Endothelial cell of umbilical vein (primary cell): ENCODE measurements at regions not wholly inside any gene's neighbourhood (a gene's known extent, or its start where the extent isn't known, plus 50 kb on each side); places are given as distances from the start of the nearest gene placed in this dataset.

ENCODE experiments used
- BruUV-seq: library from RNA; stranded (reverse); fragments of 400-500 nt; replicated peaks from 2 replicates; lab custom pipeline; 2021; lab: Mats Ljungman, UMichigan
- CTCF ChIA-PET: fragments of 300-600, 350-600 bp; sonication (Branson Sonifier 250); formaldehyde crosslinking; loops from one replicate; lab custom pipeline; 2021; ENCODE audit warnings: antibody characterized with exemption, inconsistent platforms; lab: Charles Lee
- POLR2A ChIA-PET: fragments of 300-600, 350-600 bp; sonication (Branson Sonifier 250); formaldehyde crosslinking; loops from one replicate; lab custom pipeline; 2021; ENCODE audit warnings: antibody characterized with exemption, inconsistent platforms; lab: Charles Lee
- DNase-seq: peaks from one replicate; pipeline ENCODE4 v3.0.0-alpha.2; 2011; ENCODE audit warnings: low read depth, low spot score
- FAIRE-seq: peaks from 2 replicates; lab custom pipeline; 2011; peaks lifted over from hg19 to GRCh38; lab: Jason Lieb, UNC
- H2AFZ ChIP-seq: 2 replicates; pipeline ENCODE4 v1.6.0; 2012; ENCODE audit warnings: low read depth, low read length, control low read depth, inconsistent platforms
- H3K27ac ChIP-seq: 2 replicates; pipeline ENCODE4 v1.5.1; 2011; ENCODE audit warnings: low read depth, mild to moderate bottlenecking, control low read depth, low read length, moderate library complexity; ENCODE audit not compliant: insufficient read depth
- H3K27me3 ChIP-seq, 2 experiments: 2 replicates each; pipeline versions ENCODE4 v1.6.0 to v1.6.1; 2011; ENCODE audit warnings: low read length in 2 of 2, mixed read lengths in 1 of 2; ENCODE audit not compliant: control insufficient read depth in 2 of 2, insufficient read depth in 2 of 2
- H3K36me3 ChIP-seq, 2 experiments: 2 replicates in 1 of 2; 3 replicates in 1 of 2; pipeline ENCODE4 v1.5.1; 2011; ENCODE audit warnings: low read length in 2 of 2, mild to moderate bottlenecking in 1 of 2, moderate library complexity in 1 of 2; ENCODE audit not compliant: control insufficient read depth in 2 of 2, insufficient read depth in 2 of 2; ENCODE audit errors: extremely low read depth in 1 of 2
- H3K4me1 ChIP-seq: 3 replicates; pipeline ENCODE4 v1.5.1; 2011; ENCODE audit warnings: mild to moderate bottlenecking, low read length; ENCODE audit not compliant: control insufficient read depth, insufficient read depth; ENCODE audit errors: extremely low read depth
- H3K4me2 ChIP-seq: 2 replicates; pipeline ENCODE4 v1.6.1; 2011; ENCODE audit warnings: low read length, control low read depth, mixed read lengths; ENCODE audit not compliant: insufficient read depth
- H3K4me3 ChIP-seq, 3 experiments: fragments of 200-600 bp in 1 of 3; sonication (generic), shearing (Covaris generic) in 1 of 3; replicated peaks in 1 of 3; 2 replicates each; pipeline ENCODE4 v1.5.1; 2011 to 2016; ENCODE audit warnings: control low read depth in 3 of 3, low read length in 3 of 3, mild to moderate bottlenecking in 2 of 3, inconsistent platforms in 1 of 3, low read depth in 1 of 3, moderate library complexity in 1 of 3; ENCODE audit not compliant: insufficient read depth in 1 of 3
- H3K79me2 ChIP-seq: 2 replicates; pipeline ENCODE4 v1.6.0; 2012; ENCODE audit warnings: low read length, inconsistent platforms; ENCODE audit not compliant: control insufficient read depth, insufficient read depth
- H3K9ac ChIP-seq: replicated peaks from 2 replicates; pipeline ENCODE3; 2011; ENCODE audit warnings: low read length, control low read depth; ENCODE audit not compliant: insufficient read depth; ENCODE audit errors: extremely low read depth
- H3K9me1 ChIP-seq: replicated peaks from 3 replicates; pipeline ENCODE4 v1.6.0; 2011; ENCODE audit warnings: mild to moderate bottlenecking, low read length; ENCODE audit not compliant: control insufficient read depth, insufficient read depth; ENCODE audit errors: extremely low read depth
- H3K9me3 ChIP-seq: replicated peaks from 2 replicates; pipeline ENCODE4 v1.5.1; 2012; ENCODE audit warnings: low read length, inconsistent platforms; ENCODE audit not compliant: control insufficient read depth, insufficient read depth
- H4K20me1 ChIP-seq: replicated peaks from 2 replicates; pipeline ENCODE3; 2011; ENCODE audit warnings: mild to moderate bottlenecking, low read length; ENCODE audit not compliant: control insufficient read depth, insufficient read depth; ENCODE audit errors: extremely low read depth
- CTCF ChIP-seq, 2 donors: IDR thresholded peaks; 1 replicate in 1 of 2; 2 replicates in 1 of 2; pipeline ENCODE4 v1.5.1; 2011; ENCODE audit warnings: low read length in 2 of 2, mild to moderate bottlenecking in 2 of 2, moderate library complexity in 2 of 2, control low read depth in 1 of 2, inconsistent platforms in 1 of 2, low read depth in 1 of 2; ENCODE audit not compliant: insufficient read depth in 1 of 2; ENCODE audit errors: extremely low read depth in 1 of 2
- EZH2 ChIP-seq: IDR thresholded peaks from 2 replicates; pipeline ENCODE4 v1.6.1; 2012; ENCODE audit warnings: borderline replicate concordance, low read depth, mild to moderate bottlenecking, moderate library complexity, low read length, inconsistent platforms; ENCODE audit not compliant: severe bottlenecking
- FOS ChIP-seq: IDR thresholded peaks from 2 replicates; pipeline ENCODE4 v1.6.1; 2011; ENCODE audit warnings: mild to moderate bottlenecking, low read length, moderate library complexity, borderline replicate concordance; ENCODE audit not compliant: insufficient read depth
- GATA2 ChIP-seq: IDR thresholded peaks from 2 replicates; pipeline ENCODE4 v1.7.0; 2011; ENCODE audit warnings: low read depth, mild to moderate bottlenecking, moderate library complexity, mixed read lengths, low read length; ENCODE audit not compliant: insufficient read length, insufficient read depth
- JUN ChIP-seq: IDR thresholded peaks from 2 replicates; pipeline ENCODE4 v1.6.1; 2011; ENCODE audit warnings: borderline replicate concordance, low read depth; ENCODE audit not compliant: insufficient read length, insufficient read depth
- MYC ChIP-seq: IDR thresholded peaks from one replicate; pipeline ENCODE4 v1.6.1; 2011; ENCODE audit warnings: mild to moderate bottlenecking, low read depth, low read length
- POLR2A ChIP-seq: IDR thresholded peaks from 2 replicates; pipeline ENCODE4 v1.6.1; 2012; ENCODE audit warnings: low read depth, mild to moderate bottlenecking, control low read depth, low read length
- POLR2AphosphoS5 ChIP-seq: IDR thresholded peaks from 2 replicates; pipeline ENCODE4 v1.6.1; 2012; ENCODE audit warnings: low read depth, mild to moderate bottlenecking, control low read depth, low read length, moderate library complexity; ENCODE audit not compliant: insufficient read depth
- dilution Hi-C: fragments of 300-500 bp; cut with MboI; formaldehyde crosslinking; loops from one replicate; pipeline ENCODE4 v1.15.0; 2019; ENCODE audit warnings: low sequenced_read_pairs; ENCODE audit not compliant: extremely low pct_ligation_motif_present
- intact Hi-C: fragments of 100-400 bp; cut with micrococcal nuclease; formaldehyde crosslinking; loops from one replicate; pipeline ENCODE4 v1.10.0; 2022
- TF ChIP-seq, protein P1 (sequence below): IDR thresholded peaks from 2 replicates; pipeline ENCODE4 v1.6.1; 2011; ENCODE audit not compliant: insufficient read depth, insufficient read length

- BruUV-seq: no TSS peak
- Histone ChIP-seq H2AFZ (no peak overlapping the region), H4K20me1 (no peaks in the 10 kb centered on the region), H3K9ac (no peak overlapping the region), H3K9me1 (no peaks in the 10 kb centered on the region), H3K4me1 (no peaks in the 10 kb centered on the region), H3K36me3 (no peaks in the 10 kb centered on the region), H3K79me2 (no peaks in the 10 kb centered on the region), H3K27me3 (peaks cover 0 to under 1% of the 10 kb centered on the region in 2 experiments), H3K4me3 (no peak overlapping the region), H3K9me3 (no peaks in the 10 kb centered on the region), H3K27ac (no peak overlapping the region), H3K4me2 (no peak overlapping the region)
- FAIRE-seq (no peak), DNase-seq (no peak)
- POLR2A ChIA-PET: no interaction called here
- dilution Hi-C loops (no loop called here), intact Hi-C loops (no loop called here)
- TF ChIP-seq POLR2A (no peak), MYC (no peak), JUN (no peak), GATA2 (no peak), POLR2AphosphoS5 (no peak), FOS (no peak), EZH2 (no peak), CTCF (IDR thresholded peaks at IDR 0.05; ENCODE audit: extremely low read depth in 1 of 2, insufficient read depth in 1 of 2, low read depth in 1 of 2, low read length in 2 of 2) (no peak)
- TF ChIP-seq, protein P1, sequence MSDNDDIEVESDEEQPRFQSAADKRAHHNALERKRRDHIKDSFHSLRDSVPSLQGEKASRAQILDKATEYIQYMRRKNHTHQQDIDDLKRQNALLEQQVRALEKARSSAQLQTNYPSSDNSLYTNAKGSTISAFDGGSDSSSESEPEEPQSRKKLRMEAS: no peak
- CTCF ChIA-PET: no interaction called here
Measured at GRCh38 chr11:22561283-22561682, 64.3 kb downstream of the FANCF start.
